ENCODE measurements at regions not wholly inside any gene's neighbourhood (a gene's known extent, or its start where the extent isn't known, plus 50 kb on each side); places are given as distances from the start of the nearest gene placed in this dataset.

DNA sequence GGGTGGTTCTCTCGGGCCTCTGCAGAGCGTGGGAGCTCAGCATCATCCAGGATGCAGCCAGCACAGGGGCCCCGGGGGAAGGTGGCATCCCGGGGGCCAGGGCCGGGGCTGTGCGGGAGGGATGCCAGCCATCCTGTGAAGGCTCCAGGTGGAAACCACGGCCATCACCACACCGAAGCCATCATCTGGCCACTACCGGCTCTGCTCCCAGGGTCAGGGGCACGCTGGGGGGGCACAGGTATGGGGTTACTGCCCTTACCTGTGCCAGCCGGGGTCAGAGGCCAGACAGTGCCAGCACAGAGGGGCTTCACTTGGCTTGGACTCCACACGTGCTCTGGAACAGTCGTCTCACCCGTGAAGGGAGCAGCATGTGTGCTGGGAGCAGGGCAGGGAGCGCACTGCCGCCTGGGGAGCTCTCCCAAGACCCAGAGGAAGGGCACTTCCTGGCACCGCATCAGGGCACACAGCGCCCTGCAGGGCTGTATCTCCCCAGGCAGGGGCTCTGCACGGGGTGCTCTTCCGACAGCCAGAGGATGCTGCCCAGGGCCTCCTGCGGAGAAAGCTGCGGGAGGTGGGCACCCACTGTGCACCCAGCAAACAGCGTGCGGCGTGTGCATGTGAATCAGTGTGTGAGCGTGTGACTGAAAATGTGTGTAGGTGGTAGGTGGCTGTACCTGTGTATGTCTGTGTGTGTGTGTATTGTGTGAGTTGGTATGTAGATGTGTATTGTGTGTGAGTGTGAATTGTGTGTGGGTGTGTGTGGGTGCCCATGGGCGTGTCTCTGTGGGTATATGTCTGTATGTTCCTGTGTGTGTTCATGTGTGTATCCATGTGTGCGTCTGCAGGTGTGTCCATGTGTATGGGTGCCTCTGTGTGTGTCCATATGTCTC lies 75.0 kb downstream of the PTGR3 start:
- intact Hi-C loops (cut with DNase I), result no loop called here
- no peak for DNase-seq
- H3K9me3 ChIP-seq, result no peaks in the 10 kb centered on the region
- no peak overlapping the region for H3K27ac ChIP-seq
- H3K4me3 ChIP-seq, result no peak overlapping the region
- no peaks in the 10 kb centered on the region for H3K36me3 ChIP-seq
- ATAC-seq, result no peak
- no peaks in the 10 kb centered on the region for H3K4me1 ChIP-seq
- H3K27me3 ChIP-seq, result no peaks in the 10 kb centered on the region
- TF ChIP-seq, protein P1, sequence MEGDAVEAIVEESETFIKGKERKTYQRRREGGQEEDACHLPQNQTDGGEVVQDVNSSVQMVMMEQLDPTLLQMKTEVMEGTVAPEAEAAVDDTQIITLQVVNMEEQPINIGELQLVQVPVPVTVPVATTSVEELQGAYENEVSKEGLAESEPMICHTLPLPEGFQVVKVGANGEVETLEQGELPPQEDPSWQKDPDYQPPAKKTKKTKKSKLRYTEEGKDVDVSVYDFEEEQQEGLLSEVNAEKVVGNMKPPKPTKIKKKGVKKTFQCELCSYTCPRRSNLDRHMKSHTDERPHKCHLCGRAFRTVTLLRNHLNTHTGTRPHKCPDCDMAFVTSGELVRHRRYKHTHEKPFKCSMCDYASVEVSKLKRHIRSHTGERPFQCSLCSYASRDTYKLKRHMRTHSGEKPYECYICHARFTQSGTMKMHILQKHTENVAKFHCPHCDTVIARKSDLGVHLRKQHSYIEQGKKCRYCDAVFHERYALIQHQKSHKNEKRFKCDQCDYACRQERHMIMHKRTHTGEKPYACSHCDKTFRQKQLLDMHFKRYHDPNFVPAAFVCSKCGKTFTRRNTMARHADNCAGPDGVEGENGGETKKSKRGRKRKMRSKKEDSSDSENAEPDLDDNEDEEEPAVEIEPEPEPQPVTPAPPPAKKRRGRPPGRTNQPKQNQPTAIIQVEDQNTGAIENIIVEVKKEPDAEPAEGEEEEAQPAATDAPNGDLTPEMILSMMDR (IDR thresholded peaks at IDR 0.05), result no peak

DNA sequence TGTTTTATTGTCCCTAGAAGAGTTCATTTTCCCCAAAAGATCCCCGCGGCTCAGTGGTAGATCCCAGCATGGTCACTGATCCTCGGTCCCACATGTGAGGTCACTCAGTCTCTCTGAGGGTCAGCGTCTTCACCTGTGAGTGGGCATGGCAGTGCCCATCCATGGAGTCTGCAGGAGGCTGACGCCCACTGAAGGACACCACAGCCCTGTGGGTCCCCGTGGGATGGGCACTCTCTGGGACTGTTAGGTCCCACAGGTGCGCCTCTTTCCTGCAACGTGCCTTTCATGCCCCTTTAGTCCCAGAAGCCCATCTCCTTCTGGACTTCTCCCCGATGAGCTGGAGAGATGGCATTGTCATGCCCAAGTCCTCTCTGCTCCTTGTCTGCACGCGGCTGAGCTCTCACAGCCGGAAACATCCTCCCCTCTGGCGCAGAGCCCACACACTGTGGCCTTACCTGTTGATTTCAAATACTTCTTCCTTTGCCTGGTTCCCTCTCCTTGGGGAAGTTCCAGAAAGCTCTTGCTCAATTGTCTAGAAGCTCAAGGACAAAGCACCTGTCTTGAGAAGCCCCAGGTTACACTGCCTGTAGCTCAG lies 75.9 kb downstream of the PTGR3 start:
- Histone ChIP-seq H3K27ac (no peak overlapping the region), H3K4me3 (no peak overlapping the region), H3K27me3 (no peaks in the 10 kb centered on the region), H3K4me1 (no peaks in the 10 kb centered on the region), H3K36me3 (no peaks in the 10 kb centered on the region), H3K9me3 (no peaks in the 10 kb centered on the region)
- ATAC-seq (peak; percentile 52), DNase-seq (no peak)
- TF ChIP-seq, protein P1 (IDR thresholded peaks at IDR 0.05), result no peak
- intact Hi-C loops (cut with DNase I), result no loop called here

DNA sequence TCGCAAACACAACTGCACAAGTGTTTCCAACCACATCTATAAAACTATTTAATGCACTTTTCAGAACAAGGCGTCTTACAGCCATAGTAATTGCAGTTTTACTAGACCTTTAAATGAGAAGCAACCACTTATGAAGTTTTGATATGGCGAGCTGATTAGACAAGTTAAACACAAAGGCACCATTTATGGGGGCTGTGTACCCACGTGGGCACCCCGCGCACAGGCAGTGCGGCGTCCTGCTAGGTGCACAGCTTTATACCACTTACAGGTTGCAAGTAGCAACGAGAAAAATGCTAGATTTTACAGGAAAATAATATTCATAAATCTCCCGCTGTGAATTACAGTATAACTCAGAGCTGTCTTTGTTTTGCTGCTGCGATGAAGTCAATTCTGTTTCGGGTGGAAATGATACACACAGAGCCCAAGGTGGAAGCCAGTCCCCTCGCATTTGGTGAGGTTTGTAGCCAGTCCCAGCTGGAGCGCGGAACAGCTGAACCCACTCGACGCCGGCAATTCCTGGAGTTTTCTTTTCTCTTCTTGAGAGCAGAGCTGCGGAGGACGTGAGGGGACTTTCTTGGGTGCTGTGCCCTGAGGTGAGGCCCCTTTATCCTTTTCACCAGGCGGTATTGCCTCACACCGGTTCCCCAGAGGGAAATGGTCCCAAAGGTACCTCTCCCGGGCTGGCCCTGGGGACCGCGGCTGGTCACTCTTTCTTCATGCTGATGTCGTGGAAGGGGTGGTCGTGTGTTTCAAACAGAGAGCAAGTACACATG lies 76.7 kb downstream of the PTGR3 start:
- TF ChIP-seq, protein P1 (IDR thresholded peaks at IDR 0.05), result no peak
- DNase-seq (no peak), ATAC-seq (no peak)
- intact Hi-C loops (cut with DNase I), result no loop called here
- Histone ChIP-seq H3K36me3 (no peaks in the 10 kb centered on the region), H3K4me3 (no peak overlapping the region), H3K9me3 (no peaks in the 10 kb centered on the region), H3K27me3 (no peaks in the 10 kb centered on the region), H3K4me1 (no peaks in the 10 kb centered on the region), H3K27ac (no peak overlapping the region)

DNA sequence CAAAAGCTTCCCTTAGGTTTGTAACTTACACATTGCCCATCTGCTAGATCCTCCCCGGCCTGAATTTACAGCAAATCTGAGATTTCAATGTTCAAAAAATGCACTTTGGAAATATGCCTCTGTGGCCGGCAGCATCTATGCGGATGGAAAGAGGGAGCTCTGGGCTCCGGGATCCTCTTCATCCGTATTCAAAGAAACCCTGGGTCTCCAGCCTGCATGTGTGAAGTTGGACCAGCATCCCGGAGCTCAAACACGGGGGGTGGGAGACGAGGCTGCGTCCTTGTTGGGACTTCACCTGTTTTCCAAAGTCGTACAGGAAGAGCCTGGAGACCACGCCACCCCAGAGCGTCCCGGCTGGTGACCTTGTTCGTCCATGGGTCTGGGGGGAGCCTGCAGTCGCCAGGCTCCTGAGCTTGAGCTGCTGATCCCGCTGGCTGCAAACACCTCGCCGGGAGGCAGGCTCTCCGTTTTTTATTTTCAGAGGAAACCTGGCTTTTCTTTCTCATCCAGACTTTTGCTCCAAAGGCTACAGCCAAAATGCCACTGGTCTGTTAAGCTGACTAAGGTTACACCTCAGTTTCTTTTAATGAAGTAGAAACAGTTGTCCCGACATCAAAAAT lies 77.4 kb downstream of the PTGR3 start:
- Histone ChIP-seq H3K9me3 (no peaks in the 10 kb centered on the region), H3K36me3 (no peaks in the 10 kb centered on the region), H3K4me3 (no peak overlapping the region), H3K27me3 (no peaks in the 10 kb centered on the region), H3K4me1 (no peaks in the 10 kb centered on the region), H3K27ac (no peak overlapping the region)
- ATAC-seq (no peak), DNase-seq (no peak)
- TF ChIP-seq, protein P1 (IDR thresholded peaks at IDR 0.05), result no peak
- intact Hi-C loops (cut with DNase I), result no loop called here

DNA sequence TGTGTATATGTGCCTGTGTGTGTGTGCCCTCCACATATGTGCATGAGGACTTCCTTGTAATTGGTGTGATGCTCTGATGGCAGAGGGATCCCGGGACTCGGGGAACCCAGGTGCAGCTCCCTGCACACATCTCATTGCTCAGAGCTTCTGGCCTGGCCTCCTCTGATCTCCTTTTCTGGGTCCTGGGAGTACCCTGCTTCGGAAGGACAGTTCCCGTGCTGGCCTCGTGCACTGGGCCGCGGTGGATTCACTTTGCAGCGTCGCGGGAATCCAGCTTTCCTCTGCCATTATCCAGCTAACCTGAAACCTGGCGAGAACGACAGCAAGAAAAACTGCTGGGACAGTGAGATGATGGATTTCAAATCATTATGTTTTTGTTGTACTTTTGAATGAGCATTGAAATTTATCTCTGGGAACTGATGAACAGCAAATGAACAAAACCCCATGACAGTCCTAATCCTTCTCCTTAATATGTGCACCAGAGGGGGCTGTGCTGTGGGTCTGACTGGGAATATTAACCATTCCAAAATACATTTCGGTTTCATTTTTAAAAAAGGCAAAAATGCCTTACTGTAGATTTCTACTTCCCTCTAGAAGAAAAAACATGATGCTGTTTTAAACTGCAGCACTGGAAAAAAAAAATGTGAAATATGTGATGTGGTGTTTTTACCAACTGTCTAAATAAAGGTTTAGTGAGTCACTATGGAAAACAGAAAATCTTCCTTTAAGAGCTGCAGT lies 78.2 kb downstream of the PTGR3 start:
- Histone ChIP-seq H3K27me3 (no peaks in the 10 kb centered on the region), H3K4me3 (no peak overlapping the region), H3K4me1 (no peaks in the 10 kb centered on the region), H3K9me3 (no peaks in the 10 kb centered on the region), H3K27ac (no peak overlapping the region), H3K36me3 (no peaks in the 10 kb centered on the region)
- TF ChIP-seq, protein P1 (IDR thresholded peaks at IDR 0.05), result no peak
- intact Hi-C loops (cut with DNase I), result no loop called here
- DNase-seq, result no peak
- ATAC-seq, result no peak
